Glutamatergic neuron (in vitro differentiated cells): ENCODE measurements at regions not wholly inside any gene's neighbourhood (a gene's known extent, or its start where the extent isn't known, plus 50 kb on each side); places are given as distances from the start of the nearest gene placed in this dataset.

Experiments
- DNase-seq: peaks from one replicate; pipeline ENCODE4 v3.0.0; 2022
- H3K27ac Mint-ChIP-seq: one replicate; pipeline ENCODE4 v1.8.0; 2020; ENCODE audit warnings: mild to moderate bottlenecking, mixed read lengths, inconsistent platforms; ENCODE audit not compliant: unreplicated experiment
- H3K27me3 Mint-ChIP-seq: one replicate; pipeline ENCODE4 v1.8.0; 2020; ENCODE audit warnings: mild to moderate bottlenecking, moderate library complexity, mixed read lengths, inconsistent platforms; ENCODE audit not compliant: unreplicated experiment
- H3K36me3 Mint-ChIP-seq: one replicate; pipeline ENCODE4 v1.8.0; 2020; ENCODE audit warnings: mild to moderate bottlenecking, mixed read lengths, inconsistent platforms; ENCODE audit not compliant: unreplicated experiment
- H3K4me1 Mint-ChIP-seq: one replicate; pipeline ENCODE4 v1.8.0; 2020; ENCODE audit warnings: mild to moderate bottlenecking, low read depth, mixed read lengths, inconsistent platforms; ENCODE audit not compliant: unreplicated experiment
- H3K4me3 Mint-ChIP-seq: one replicate; pipeline ENCODE4 v1.8.0; 2020; ENCODE audit warnings: mild to moderate bottlenecking, mixed read lengths, inconsistent platforms; ENCODE audit not compliant: unreplicated experiment
- H3K9me3 Mint-ChIP-seq: one replicate; pipeline ENCODE4 v1.8.0; 2020; ENCODE audit warnings: mild to moderate bottlenecking, moderate library complexity, mixed read lengths, inconsistent platforms; ENCODE audit not compliant: unreplicated experiment
- TF ChIP-seq, protein P1 (sequence below): fragments of 200-600 bp; sonication (generic); IDR thresholded peaks from one replicate; pipeline ENCODE4 v1.5.0; 2021; ENCODE audit not compliant: partially characterized antibody, unreplicated experiment

DNA sequence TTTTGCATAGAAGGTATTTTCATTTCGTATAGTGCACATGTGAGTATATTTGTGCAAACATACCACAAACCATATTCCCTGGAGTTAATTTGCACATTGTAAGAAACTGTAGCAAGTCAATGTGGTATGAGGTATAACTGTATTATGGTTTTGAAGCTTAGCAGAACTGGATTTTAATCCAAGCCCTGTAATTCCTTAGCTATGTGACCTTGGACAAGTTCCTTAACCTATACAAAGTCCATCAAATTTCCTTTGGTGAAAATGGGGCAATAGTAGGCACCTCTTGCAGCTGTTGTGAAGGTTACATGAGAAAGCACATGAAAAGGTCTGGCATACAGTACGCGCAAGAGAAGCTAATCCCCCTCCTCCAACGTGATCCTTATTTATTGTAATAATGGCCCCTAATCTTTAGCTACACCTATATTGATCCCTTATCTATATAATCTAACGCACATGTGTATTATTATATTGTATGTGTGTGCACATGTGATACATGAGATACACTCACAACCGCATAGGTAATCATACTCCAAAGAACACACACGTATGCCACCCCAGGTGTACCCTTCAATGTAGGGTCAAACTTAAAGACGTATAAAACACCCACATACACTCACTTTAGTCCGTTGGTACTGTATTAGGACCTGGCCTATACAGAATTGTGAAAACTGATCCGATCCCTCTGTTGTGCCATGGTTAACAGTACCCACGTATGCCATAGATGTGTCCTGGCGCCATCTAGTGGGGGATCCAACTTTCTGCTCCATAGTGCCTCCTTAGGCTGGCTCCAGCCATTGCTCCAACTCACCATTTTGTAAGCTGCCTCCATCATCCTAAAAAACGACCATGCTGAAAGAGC, 402.9 kb upstream of the SLC14A2 start:
- Mint-ChIP-seq H3K9me3 (peaks cover 2% of the 10 kb centered on the region), H3K4me1 (peaks cover 4% of the 10 kb centered on the region), H3K4me3 (no peak overlapping the region), H3K27ac (no peak overlapping the region), H3K27me3 (no peaks in the 10 kb centered on the region), H3K36me3 (no peaks in the 10 kb centered on the region)
- TF ChIP-seq, protein P1, sequence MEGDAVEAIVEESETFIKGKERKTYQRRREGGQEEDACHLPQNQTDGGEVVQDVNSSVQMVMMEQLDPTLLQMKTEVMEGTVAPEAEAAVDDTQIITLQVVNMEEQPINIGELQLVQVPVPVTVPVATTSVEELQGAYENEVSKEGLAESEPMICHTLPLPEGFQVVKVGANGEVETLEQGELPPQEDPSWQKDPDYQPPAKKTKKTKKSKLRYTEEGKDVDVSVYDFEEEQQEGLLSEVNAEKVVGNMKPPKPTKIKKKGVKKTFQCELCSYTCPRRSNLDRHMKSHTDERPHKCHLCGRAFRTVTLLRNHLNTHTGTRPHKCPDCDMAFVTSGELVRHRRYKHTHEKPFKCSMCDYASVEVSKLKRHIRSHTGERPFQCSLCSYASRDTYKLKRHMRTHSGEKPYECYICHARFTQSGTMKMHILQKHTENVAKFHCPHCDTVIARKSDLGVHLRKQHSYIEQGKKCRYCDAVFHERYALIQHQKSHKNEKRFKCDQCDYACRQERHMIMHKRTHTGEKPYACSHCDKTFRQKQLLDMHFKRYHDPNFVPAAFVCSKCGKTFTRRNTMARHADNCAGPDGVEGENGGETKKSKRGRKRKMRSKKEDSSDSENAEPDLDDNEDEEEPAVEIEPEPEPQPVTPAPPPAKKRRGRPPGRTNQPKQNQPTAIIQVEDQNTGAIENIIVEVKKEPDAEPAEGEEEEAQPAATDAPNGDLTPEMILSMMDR, result peak; percentile 93
- peak; percentile 82 for DNase-seq

DNA sequence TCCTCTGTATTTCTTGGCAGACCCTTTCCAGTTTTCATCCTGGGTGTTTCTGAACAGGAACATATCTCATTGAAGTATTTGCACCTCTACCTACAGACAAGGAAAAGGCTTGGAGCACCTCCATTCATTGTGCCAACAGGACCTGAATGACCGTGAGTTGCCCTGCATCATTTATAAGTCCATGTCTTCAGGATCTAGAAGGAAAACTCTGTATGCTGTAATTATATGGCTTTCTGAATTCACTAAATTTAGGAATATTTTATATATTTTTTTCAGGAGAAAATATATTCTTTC, 402.3 kb upstream of the SLC14A2 start:
- Mint-ChIP-seq H3K4me1 (peaks cover 4% of the 10 kb centered on the region), H3K27me3 (no peaks in the 10 kb centered on the region), H3K9me3 (peaks cover 2% of the 10 kb centered on the region), H3K27ac (no peak overlapping the region), H3K36me3 (no peaks in the 10 kb centered on the region), H3K4me3 (no peak overlapping the region)
- TF ChIP-seq, protein P1, result peak; percentile 48
- no peak for DNase-seq

DNA sequence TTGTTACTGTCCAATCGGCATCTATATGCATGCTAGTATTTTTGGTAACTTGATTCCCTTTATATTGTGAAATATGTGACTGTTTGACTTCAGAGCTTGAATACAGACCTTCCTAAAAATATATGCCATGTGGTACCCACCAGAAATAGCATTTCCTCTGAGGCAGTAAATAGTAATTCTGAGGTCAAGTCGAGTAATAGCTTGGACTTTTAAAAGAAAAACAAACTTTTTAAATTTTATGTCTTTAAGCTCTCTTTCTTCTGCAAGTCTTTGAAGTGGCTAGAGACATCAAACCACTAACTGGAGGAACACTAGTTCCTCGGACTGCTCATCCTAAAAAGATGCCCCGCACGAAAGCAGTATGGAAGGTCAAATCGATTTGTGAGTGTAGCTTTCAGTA, 396.8 kb upstream of the SLC14A2 start:
- H3K27me3 Mint-ChIP-seq, result no peaks in the 10 kb centered on the region
- no peaks in the 10 kb centered on the region for H3K36me3 Mint-ChIP-seq
- DNase-seq, result no peak
- peaks cover 4% of the 10 kb centered on the region for H3K4me1 Mint-ChIP-seq
- TF ChIP-seq, protein P1, result no peak
- no peaks in the 10 kb centered on the region for H3K9me3 Mint-ChIP-seq
- H3K4me3 Mint-ChIP-seq, result no peak overlapping the region
- no peak overlapping the region for H3K27ac Mint-ChIP-seq

DNA sequence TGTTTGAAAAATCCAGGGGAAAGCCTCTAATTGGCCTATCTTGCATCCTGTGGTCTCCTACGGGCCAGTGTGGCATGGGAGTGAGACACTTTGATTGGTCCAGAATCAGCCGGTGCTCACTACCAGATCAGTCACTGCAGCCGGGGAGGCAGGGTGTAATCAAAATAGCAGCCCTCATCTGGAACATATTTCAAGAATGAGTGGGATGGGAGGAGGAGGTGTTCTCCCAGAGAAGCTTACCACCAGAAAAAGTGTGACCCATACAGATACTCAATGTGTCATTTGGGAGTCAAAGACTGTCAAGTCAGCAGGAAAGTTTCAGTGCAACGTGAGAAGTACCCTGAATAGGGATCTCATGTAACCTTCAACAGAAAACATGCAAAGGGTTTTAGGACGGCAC, 393.9 kb upstream of the SLC14A2 start:
- TF ChIP-seq, protein P1, result no peak
- no peaks in the 10 kb centered on the region for H3K9me3 Mint-ChIP-seq
- H3K4me1 Mint-ChIP-seq, result no peaks in the 10 kb centered on the region
- DNase-seq, result no peak
- H3K27me3 Mint-ChIP-seq, result no peaks in the 10 kb centered on the region
- H3K4me3 Mint-ChIP-seq, result no peak overlapping the region
- no peaks in the 10 kb centered on the region for H3K36me3 Mint-ChIP-seq
- H3K27ac Mint-ChIP-seq, result no peak overlapping the region

DNA sequence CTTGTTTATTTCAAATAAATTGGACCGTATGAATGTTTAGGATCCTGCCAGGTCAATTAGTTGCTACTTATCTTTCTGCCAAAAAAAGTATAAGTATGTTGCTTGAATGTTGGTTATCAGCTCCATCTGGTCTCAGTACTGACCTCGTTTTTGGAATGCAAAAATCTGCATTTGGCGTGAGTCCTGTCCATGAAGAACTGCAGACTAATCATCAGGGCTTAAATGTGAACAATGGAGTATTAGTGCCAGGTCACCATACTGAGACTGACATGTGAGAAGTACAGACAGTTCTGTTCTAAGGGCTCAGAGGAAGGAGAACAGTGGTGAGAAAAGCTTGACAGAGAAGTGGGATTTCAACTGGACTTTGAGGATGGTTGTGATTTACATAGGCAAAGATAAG, 393.1 kb upstream of the SLC14A2 start:
- TF ChIP-seq, protein P1, result no peak
- no peak overlapping the region for H3K4me3 Mint-ChIP-seq
- DNase-seq, result no peak
- no peaks in the 10 kb centered on the region for H3K27me3 Mint-ChIP-seq
- no peaks in the 10 kb centered on the region for H3K9me3 Mint-ChIP-seq
- no peaks in the 10 kb centered on the region for H3K4me1 Mint-ChIP-seq
- H3K27ac Mint-ChIP-seq, result no peak overlapping the region
- H3K36me3 Mint-ChIP-seq, result no peaks in the 10 kb centered on the region
